ENCODE measurements at regions not wholly inside any gene's neighbourhood (a gene's known extent, or its start where the extent isn't known, plus 50 kb on each side); places are given as distances from the start of the nearest gene placed in this dataset.

DNA sequence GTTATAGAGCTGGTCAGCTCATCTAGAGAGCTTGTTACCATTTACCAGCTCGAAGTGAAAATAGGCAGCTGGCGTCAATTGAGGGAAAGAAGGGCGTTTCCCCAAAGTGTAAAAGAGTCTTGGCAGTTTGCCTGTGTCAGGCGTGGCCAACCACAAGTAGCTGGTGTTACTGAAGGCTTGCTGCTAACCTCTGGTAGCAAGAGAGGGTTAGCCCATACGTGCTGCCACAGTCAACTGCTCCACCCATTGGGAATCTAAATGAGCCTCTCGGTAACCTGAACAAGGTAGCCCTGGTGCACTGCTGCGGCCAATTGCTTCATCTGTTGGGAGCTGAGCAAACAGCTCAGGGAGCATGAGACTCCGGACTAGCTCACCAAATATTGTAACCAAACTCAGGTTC lies 314.9 kb upstream of the SLITRK5 start:
- Mint-ChIP-seq H3K4me3 (no peak overlapping the region), H3K9me3 (peaks cover 26% of the 10 kb centered on the region), H3K4me1 (ENCODE audit: low read depth) (no peaks in the 10 kb centered on the region), H3K36me3 (ENCODE audit: low read depth) (no peaks in the 10 kb centered on the region), H3K27ac (no peak overlapping the region), H3K27me3 (ENCODE audit: low read depth) (no peaks in the 10 kb centered on the region)
- no peak for DNase-seq (ENCODE audit: low spot score)

DNA sequence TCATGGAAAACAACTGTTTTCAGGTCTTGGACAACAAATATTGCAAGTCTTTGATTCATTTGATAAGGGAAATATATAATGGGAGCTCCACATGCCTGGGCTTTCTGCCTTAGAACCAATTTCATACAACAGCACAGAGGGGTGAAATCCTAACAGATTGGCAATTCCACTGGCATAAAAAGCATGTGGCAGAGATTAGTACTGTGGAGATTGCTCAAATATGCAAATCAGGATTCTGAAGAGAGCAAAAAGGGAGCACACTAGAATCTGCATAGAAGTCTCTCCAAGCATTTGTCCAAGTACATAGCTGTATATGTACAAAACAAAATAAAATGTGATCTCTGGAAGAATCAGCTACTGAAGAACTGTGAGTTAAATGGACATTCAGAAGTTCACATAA lies 312.9 kb upstream of the SLITRK5 start:
- DNase-seq (ENCODE audit: low spot score): no peak
- H3K27ac Mint-ChIP-seq: no peak overlapping the region
- no peak overlapping the region for H3K4me3 Mint-ChIP-seq
- H3K36me3 Mint-ChIP-seq (ENCODE audit: low read depth): no peaks in the 10 kb centered on the region
- no peaks in the 10 kb centered on the region for H3K27me3 Mint-ChIP-seq (ENCODE audit: low read depth)
- no peaks in the 10 kb centered on the region for H3K4me1 Mint-ChIP-seq (ENCODE audit: low read depth)
- H3K9me3 Mint-ChIP-seq: peaks cover 26% of the 10 kb centered on the region

DNA sequence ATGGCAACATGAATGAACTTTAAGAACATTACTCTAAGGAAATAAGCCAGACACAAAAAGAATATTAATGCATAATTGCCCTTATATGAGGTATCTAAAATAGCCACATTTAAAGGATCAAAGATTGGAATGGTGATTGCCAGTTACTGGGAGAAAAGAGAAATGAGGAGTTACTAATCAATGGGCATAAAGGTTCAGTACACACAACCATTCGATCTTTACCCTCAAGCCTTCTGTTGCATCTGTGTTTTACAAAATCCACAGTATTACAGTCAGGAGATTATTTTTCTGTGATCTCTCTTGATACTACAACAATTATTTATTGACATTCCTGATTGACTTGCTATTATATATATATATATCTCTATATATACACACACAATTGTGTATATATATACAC lies 310.0 kb upstream of the SLITRK5 start:
- no peak for DNase-seq (ENCODE audit: low spot score)
- Mint-ChIP-seq H3K27ac (no peak overlapping the region), H3K4me3 (no peak overlapping the region), H3K27me3 (ENCODE audit: low read depth) (no peaks in the 10 kb centered on the region), H3K9me3 (peaks cover 16% of the 10 kb centered on the region), H3K4me1 (ENCODE audit: low read depth) (no peaks in the 10 kb centered on the region), H3K36me3 (ENCODE audit: low read depth) (no peaks in the 10 kb centered on the region)

DNA sequence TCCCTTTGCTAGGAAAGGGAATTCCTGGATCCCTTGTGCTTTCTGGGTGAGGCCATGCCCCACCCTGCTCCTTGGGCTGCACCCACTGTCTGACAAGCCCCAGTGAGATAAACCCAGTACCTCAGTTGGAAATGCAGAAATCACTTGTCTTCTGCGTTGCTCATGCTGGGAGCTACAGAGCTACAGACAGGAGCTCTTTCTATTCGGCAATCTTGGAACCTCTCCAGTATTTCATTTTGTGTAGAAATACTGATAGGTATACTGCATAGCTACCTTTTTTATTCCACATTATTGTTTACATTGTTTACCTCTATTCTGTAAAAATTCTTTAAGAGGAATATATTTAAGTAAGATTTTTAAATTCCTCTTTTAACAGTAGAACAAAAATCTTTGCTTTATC lies 302.5 kb upstream of the SLITRK5 start:
- no peak overlapping the region for H3K27ac Mint-ChIP-seq
- no peaks in the 10 kb centered on the region for H3K36me3 Mint-ChIP-seq (ENCODE audit: low read depth)
- peaks cover 23% of the 10 kb centered on the region for H3K9me3 Mint-ChIP-seq
- no peaks in the 10 kb centered on the region for H3K4me1 Mint-ChIP-seq (ENCODE audit: low read depth)
- DNase-seq (ENCODE audit: low spot score): no peak
- H3K27me3 Mint-ChIP-seq (ENCODE audit: low read depth): no peaks in the 10 kb centered on the region
- H3K4me3 Mint-ChIP-seq: no peak overlapping the region

DNA sequence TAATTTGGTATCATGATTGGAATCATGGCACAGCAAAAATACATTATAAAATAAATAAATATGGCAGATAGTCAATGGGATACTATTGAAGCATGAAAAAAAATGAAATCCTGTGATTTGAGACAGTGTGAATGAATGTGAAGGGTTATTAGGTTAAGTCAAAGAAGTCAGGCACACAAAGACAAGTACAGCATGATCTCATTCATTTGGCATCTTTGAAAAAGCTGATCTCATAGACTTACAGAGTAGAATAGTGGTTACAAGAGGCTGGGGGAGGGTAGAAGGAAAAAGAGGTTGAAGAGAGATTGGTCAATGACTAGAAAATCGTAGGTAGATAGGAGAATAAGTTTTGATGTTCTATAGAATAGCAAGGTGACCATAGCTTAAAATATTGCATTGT lies 295.1 kb upstream of the SLITRK5 start:
- Mint-ChIP-seq H3K4me1 (ENCODE audit: low read depth) (no peaks in the 10 kb centered on the region), H3K27me3 (ENCODE audit: low read depth) (no peaks in the 10 kb centered on the region), H3K9me3 (peaks cover 16% of the 10 kb centered on the region), H3K4me3 (no peak overlapping the region), H3K36me3 (ENCODE audit: low read depth) (no peaks in the 10 kb centered on the region), H3K27ac (no peak overlapping the region)
- DNase-seq (ENCODE audit: low spot score): no peak

DNA sequence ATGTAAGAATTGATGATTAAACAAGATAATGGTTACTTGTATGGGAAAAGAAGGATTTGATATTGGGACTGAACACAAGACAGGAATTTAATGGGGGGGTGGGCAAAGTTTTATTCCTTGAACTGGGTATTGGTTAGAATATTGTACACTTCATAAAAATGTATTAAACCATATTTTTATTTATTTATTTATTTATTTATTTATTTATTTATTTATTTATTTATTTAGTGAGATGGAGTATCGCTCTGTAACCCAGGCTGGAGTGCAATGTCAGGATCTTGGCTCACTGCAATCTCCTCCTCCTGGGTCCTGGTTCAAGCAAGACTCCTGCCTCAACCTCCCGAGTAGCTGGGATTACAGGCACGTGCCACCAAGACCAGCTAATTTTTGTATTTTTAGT lies 287.1 kb upstream of the SLITRK5 start:
- Mint-ChIP-seq H3K9me3 (peaks cover 30% of the 10 kb centered on the region), H3K27me3 (ENCODE audit: low read depth) (no peaks in the 10 kb centered on the region), H3K36me3 (ENCODE audit: low read depth) (no peaks in the 10 kb centered on the region), H3K27ac (no peak overlapping the region), H3K4me3 (no peak overlapping the region), H3K4me1 (ENCODE audit: low read depth) (no peaks in the 10 kb centered on the region)
- DNase-seq (ENCODE audit: low spot score): no peak

DNA sequence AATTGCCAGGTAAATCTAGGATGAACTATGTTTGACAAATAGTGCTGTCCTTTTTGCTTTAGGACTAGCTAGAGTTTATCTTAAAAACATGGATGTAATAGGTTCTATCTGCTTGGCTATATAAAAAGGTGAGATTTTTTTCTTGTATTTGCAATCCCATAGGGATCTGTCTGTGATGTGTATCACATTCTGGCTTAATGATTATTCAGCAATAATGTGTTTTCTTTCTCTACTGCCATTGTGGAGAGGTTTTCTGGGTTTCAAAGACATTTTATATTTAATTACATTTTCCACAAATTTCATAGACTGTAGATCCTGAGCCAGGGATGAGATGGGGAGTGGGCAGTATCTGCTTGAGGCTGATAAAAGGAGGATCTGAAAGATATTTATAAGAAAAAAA lies 277.8 kb upstream of the SLITRK5 start:
- DNase-seq (ENCODE audit: low spot score): no peak
- Mint-ChIP-seq H3K27ac (no peak overlapping the region), H3K4me3 (no peak overlapping the region)

DNA sequence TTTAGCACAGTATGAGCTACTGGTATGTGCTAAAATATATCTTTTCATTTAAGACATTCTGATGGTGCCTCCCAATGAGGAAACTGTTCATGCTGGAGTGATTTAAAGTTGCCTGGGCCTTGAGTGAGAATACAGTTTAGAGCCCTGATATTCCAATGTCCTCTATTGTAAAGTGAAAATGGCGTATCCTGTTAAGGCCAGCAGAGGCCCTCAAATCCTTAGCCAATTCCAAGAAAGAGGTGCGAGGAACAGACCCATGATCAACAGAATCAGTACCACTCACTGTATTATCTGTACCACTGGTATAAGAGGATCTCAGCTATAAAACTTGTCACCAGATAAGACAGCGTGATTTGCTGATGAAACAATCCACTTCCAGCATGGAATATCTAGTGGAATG lies 273.1 kb upstream of the SLITRK5 start:
- Mint-ChIP-seq H3K27ac (no peak overlapping the region), H3K27me3 (ENCODE audit: low read depth) (no peaks in the 10 kb centered on the region), H3K9me3 (peaks cover 20% of the 10 kb centered on the region), H3K4me3 (no peak overlapping the region), H3K36me3 (ENCODE audit: low read depth) (no peaks in the 10 kb centered on the region), H3K4me1 (ENCODE audit: low read depth) (no peaks in the 10 kb centered on the region)
- no peak for DNase-seq (ENCODE audit: low spot score)

More for the DNA sequence above, 277.8 kb upstream of the SLITRK5 start:
- Mint-ChIP-seq H3K9me3 (peaks cover 21% of the 10 kb centered on the region), H3K4me1 (ENCODE audit: low read depth) (no peaks in the 10 kb centered on the region), H3K36me3 (ENCODE audit: low read depth) (no peaks in the 10 kb centered on the region), H3K27me3 (ENCODE audit: low read depth) (no peaks in the 10 kb centered on the region)

DNA sequence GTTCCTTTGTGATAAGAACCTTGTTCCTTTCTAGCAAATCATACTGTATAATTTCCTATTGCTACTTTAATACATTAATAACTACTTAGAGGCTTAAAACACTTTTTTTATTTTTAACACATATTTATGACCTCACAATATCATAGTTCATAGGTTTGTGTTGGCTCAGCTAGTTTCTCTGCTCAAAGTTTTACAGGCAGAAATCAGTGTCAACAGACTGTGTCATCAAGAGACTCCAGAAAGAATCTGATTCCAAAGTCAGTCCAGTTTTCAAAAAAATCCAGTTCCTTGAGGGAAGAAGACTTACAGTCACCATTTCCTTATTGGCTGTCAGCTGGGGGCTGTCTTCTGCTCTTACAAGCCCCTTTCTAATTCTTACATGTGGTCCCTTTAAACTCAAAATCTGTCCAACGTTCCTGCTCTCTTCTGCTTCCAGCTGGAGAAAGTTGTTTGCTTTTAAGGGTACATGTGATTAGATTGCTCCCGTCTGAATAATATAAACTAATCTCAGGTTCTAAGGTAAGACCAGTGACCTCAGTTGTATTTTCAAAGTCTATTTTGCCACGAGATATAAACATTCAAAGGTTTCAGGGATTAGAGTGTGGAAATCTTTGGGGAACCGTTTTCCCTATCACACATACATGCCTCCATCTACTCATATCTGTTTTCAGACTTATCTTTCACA lies 267.3 kb upstream of the SLITRK5 start:
- Mint-ChIP-seq H3K36me3 (ENCODE audit: low read depth) (no peaks in the 10 kb centered on the region), H3K4me1 (ENCODE audit: low read depth) (no peaks in the 10 kb centered on the region), H3K4me3 (no peak overlapping the region), H3K9me3 (peaks cover 16% of the 10 kb centered on the region), H3K27me3 (ENCODE audit: low read depth) (no peaks in the 10 kb centered on the region), H3K27ac (no peak overlapping the region)
- DNase-seq (ENCODE audit: low spot score): no peak

DNA sequence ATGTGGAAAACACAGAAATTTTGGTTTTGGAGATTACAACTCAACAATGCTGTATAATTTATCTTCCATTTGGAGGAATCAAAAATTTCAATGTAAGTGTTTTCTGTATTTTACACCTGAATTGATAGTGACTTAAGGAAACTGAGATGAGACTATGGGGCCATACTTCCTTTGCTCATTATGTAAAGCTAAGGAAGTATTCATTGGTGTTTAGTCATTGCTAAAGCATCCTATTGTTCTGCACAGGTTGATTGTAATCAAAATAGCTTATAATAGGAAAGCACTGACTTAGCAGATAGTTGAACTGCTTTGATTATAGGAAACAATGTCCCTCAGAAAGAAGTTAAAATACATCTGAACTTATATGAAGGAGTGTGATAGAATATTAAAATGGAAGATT lies 244.4 kb upstream of the SLITRK5 start:
- Mint-ChIP-seq H3K9me3 (peaks cover 17% of the 10 kb centered on the region), H3K36me3 (ENCODE audit: low read depth) (no peaks in the 10 kb centered on the region), H3K27ac (no peak overlapping the region), H3K27me3 (ENCODE audit: low read depth) (no peaks in the 10 kb centered on the region), H3K4me1 (ENCODE audit: low read depth) (no peaks in the 10 kb centered on the region), H3K4me3 (no peak overlapping the region)
- no peak for DNase-seq (ENCODE audit: low spot score)

DNA sequence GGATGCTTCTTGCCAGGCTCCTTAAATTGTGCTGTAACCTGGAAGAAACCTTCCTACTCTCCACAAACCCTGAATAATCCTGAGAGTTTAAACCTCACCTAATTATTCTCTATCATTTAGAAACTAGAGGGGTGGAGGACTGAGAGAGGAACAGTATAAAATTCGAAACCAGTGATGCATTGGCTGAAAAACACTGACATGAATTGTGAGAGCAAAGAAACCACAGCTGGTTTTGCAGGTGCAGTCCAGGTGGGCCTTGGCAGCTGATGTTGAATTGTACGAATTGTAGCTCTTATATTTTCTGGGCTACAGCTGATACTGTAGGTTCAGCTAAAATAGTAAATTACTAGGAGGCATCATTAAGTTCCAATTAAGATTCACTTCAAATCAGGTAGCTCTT lies 227.0 kb upstream of the SLITRK5 start:
- Mint-ChIP-seq H3K36me3 (ENCODE audit: low read depth) (no peaks in the 10 kb centered on the region), H3K27ac (no peak overlapping the region), H3K27me3 (ENCODE audit: low read depth) (no peaks in the 10 kb centered on the region), H3K9me3 (peaks cover 32% of the 10 kb centered on the region), H3K4me3 (no peak overlapping the region), H3K4me1 (ENCODE audit: low read depth) (no peaks in the 10 kb centered on the region)
- no peak for DNase-seq (ENCODE audit: low spot score)

DNA sequence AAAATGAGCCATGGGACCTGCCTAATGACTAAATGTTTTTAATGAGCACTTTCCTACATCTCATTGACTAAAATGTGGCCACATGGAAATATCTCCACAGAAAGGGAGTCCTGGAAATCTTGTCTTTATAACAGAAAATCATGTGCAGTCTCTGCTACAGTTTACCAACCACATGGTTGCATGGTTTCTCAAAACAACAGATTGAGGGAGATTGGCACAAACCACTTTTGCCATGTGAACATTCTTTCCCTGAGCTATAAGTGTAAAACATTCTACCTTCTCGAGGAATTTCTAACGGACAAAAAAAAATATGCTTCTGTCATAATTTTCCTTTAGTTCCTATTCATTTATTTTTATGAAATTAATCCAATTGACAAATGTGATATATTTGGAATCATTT lies 218.9 kb upstream of the SLITRK5 start:
- no peaks in the 10 kb centered on the region for H3K36me3 Mint-ChIP-seq (ENCODE audit: low read depth)
- H3K27me3 Mint-ChIP-seq (ENCODE audit: low read depth): no peaks in the 10 kb centered on the region
- H3K27ac Mint-ChIP-seq: no peak overlapping the region
- peaks cover 2% of the 10 kb centered on the region for H3K9me3 Mint-ChIP-seq
- no peak overlapping the region for H3K4me3 Mint-ChIP-seq
- H3K4me1 Mint-ChIP-seq (ENCODE audit: low read depth): no peaks in the 10 kb centered on the region
- no peak for DNase-seq (ENCODE audit: low spot score)

DNA sequence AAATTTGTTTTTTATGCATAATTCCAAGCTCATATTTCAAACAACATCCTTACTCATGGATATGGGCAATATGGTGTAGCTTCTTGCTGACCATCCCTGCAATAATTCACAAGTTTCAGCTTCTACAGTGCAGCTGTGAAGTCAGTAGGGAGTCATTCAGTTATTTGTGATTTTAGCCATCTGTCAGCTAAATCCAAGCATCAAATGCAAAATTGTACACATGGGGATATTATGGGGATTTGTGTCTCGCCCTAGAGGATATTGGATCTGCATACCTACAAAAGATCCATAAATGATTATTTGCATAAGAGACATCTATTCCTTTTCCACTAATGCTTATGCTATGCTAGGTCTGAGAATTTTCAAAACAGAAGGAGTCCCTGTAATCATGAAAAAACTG lies 217.9 kb upstream of the SLITRK5 start:
- H3K4me1 Mint-ChIP-seq (ENCODE audit: low read depth): no peaks in the 10 kb centered on the region
- H3K4me3 Mint-ChIP-seq: no peak overlapping the region
- no peak for DNase-seq (ENCODE audit: low spot score)
- H3K27ac Mint-ChIP-seq: no peak overlapping the region
- H3K36me3 Mint-ChIP-seq (ENCODE audit: low read depth): no peaks in the 10 kb centered on the region
- no peaks in the 10 kb centered on the region for H3K27me3 Mint-ChIP-seq (ENCODE audit: low read depth)
- no peaks in the 10 kb centered on the region for H3K9me3 Mint-ChIP-seq

DNA sequence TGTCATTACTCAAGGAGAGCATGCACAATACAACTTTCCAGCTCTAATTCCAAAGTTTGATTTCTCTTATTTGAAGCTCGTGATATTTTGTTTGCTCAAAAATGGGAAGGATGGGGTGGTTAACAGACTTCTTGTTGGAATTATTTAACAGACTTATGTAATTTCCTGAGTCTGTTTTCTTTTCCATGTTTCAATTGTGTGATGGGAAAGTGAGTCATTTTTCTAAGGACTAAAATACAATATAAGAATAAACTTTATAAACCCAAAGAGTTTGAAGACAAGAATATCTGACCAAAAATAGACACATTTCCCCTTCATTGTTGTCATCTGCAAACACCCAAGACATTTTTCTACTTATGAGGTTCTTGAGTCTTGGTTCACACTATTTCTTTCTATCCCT lies 211.8 kb upstream of the SLITRK5 start:
- Mint-ChIP-seq H3K27ac (no peak overlapping the region), H3K27me3 (ENCODE audit: low read depth) (no peaks in the 10 kb centered on the region), H3K4me1 (ENCODE audit: low read depth) (no peaks in the 10 kb centered on the region), H3K4me3 (no peak overlapping the region), H3K36me3 (ENCODE audit: low read depth) (no peaks in the 10 kb centered on the region), H3K9me3 (peaks cover 13% of the 10 kb centered on the region)
- DNase-seq (ENCODE audit: low spot score): no peak

DNA sequence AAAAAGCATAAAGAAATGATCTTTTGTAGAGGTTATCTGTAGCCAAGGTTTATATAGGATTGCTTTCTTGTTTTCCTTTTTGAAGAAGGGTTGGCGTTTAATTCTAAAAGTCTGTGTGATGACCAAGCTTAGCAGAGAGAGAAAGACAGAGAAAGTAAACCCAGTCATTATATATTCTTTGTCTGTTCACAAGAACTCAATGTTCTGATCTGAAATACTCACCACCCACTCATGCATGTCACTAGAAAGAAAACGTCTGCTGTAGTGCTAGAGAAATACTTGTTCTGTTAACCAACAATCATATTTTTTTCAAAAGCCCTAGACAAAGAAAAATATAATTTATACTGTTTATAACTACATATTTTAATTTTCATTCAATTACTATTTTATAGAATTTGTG lies 173.7 kb upstream of the SLITRK5 start:
- no peaks in the 10 kb centered on the region for H3K27me3 Mint-ChIP-seq (ENCODE audit: low read depth)
- peaks cover 24% of the 10 kb centered on the region for H3K9me3 Mint-ChIP-seq
- no peak for DNase-seq (ENCODE audit: low spot score)

More for the DNA sequence above, 173.7 kb upstream of the SLITRK5 start:
- no peaks in the 10 kb centered on the region for H3K36me3 Mint-ChIP-seq (ENCODE audit: low read depth)
- H3K4me3 Mint-ChIP-seq: no peak overlapping the region
- no peak overlapping the region for H3K27ac Mint-ChIP-seq
- H3K4me1 Mint-ChIP-seq (ENCODE audit: low read depth): no peaks in the 10 kb centered on the region

Data from T-helper 2 cell treated with Interferon-gamma antibody and Interleukin-4, amounts not matched to agents 5 μg/mL and 100 μg/mL, for 36 hours (primary cell).